Smooth muscle cell (in vitro differentiated cells): ENCODE measurements at regions not wholly inside any gene's neighbourhood (a gene's known extent, or its start where the extent isn't known, plus 50 kb on each side); places are given as distances from the start of the nearest gene placed in this dataset.

ENCODE experiments used
- DNase-seq: peaks from one replicate; lab custom pipeline; 2025; ENCODE audit not compliant: unreplicated experiment; lab: John Stamatoyannopoulos, UW
- H2AFZ ChIP-seq: fragments of 200-600 bp; sonication (generic); 2 replicates; pipeline ENCODE4 v1.6.0; 2016; ENCODE audit warnings: antibody characterized with exemption, low read depth, mild to moderate bottlenecking
- H3F3A ChIP-seq: fragments of 200-600 bp; sonication (generic); 2 replicates; pipeline ENCODE4 v1.6.0; 2017; ENCODE audit warnings: antibody characterized with exemption, low read depth
- H3K27ac ChIP-seq: fragments of 200-600 bp; sonication (generic); 2 replicates; pipeline ENCODE4 v1.5.1; 2016; ENCODE audit warnings: low read depth, mild to moderate bottlenecking
- H3K27me3 ChIP-seq: fragments of 200-600 bp; sonication (generic); 2 replicates; pipeline ENCODE4 v1.6.1; 2016; ENCODE audit warnings: low read depth, mild to moderate bottlenecking
- H3K36me3 ChIP-seq: fragments of 200-600 bp; sonication (generic); 2 replicates; pipeline ENCODE4 v1.5.1; 2016; ENCODE audit warnings: low read depth
- H3K4me1 ChIP-seq: fragments of 200-600 bp; sonication (generic); 2 replicates; pipeline ENCODE4 v1.5.1; 2016; ENCODE audit warnings: low read depth
- H3K4me2 ChIP-seq: fragments of 200-600 bp; sonication (generic); 2 replicates; pipeline ENCODE4 v1.6.0; 2016; ENCODE audit warnings: mild to moderate bottlenecking
- H3K4me3 ChIP-seq: fragments of 200-600 bp; sonication (generic); 2 replicates; pipeline ENCODE4 v1.5.1; 2016; ENCODE audit warnings: mild to moderate bottlenecking
- H3K79me2 ChIP-seq: fragments of 200-600 bp; sonication (generic); 2 replicates; pipeline ENCODE4 v1.6.0; 2016; ENCODE audit warnings: low read depth, mild to moderate bottlenecking
- H3K9ac ChIP-seq: fragments of 200-600 bp; sonication (generic); 2 replicates; pipeline ENCODE4 v1.6.0; 2016; ENCODE audit warnings: low read depth
- H3K9me3 ChIP-seq: fragments of 200-600 bp; sonication (generic); replicated peaks from 2 replicates; pipeline ENCODE4 v1.5.1; 2016; ENCODE audit warnings: low read depth
- H4K20me1 ChIP-seq: fragments of 200-600 bp; sonication (generic); 2 replicates; pipeline ENCODE4 v1.6.0; 2016; ENCODE audit warnings: low read depth
- CTCF ChIP-seq: fragments of 200-600 bp; sonication (generic); IDR thresholded peaks from 2 replicates; pipeline ENCODE4 v1.5.1; 2017; ENCODE audit warnings: borderline replicate concordance, mild to moderate bottlenecking, antibody characterized with exemption; ENCODE audit not compliant: insufficient read depth, poor library complexity, severe bottlenecking
- WGBS: methylation state at CpG from one replicate; pipeline ENCODE4 v1.1.7; 2016; ENCODE audit warnings: low lambda C conversion rate; 5-methylcytosine and 5-hydroxymethylcytosine counted together

DNA sequence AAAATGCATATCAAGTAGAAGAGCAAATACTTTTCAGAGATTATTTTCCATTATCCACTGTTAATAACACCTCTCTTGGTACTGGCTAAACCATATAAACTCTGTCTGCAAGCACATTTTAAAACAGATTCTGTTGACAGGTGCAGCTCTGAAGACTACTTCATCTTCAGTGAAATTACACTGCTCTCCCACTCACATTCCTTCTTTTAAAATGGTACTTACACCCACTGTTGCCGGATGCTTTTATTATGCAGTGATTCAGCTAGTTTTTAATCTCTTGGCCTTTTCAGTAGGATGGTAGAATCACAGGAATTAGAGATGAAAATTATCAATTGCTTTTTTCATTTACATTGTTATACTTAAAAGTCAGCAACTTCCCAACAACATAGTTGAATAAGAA lies 381.6 kb downstream of the GASK1B start:
- Histone ChIP-seq H4K20me1 (no peaks in the 10 kb centered on the region), H3K4me1 (no peaks in the 10 kb centered on the region), H3K9me3 (no peaks in the 10 kb centered on the region), H3K9ac (no peak overlapping the region), H3K4me3 (no peak overlapping the region), H2AFZ (no peak overlapping the region), H3K27ac (no peak overlapping the region), H3K36me3 (no peaks in the 10 kb centered on the region), H3F3A (no peaks in the 10 kb centered on the region), H3K27me3 (no peaks in the 10 kb centered on the region), H3K4me2 (no peak overlapping the region), H3K79me2 (no peaks in the 10 kb centered on the region)
- no peak for TF ChIP-seq CTCF
- DNase-seq = no peak
- 42% methylated on average over 1 of the region's 1 CpG for WGBS

DNA sequence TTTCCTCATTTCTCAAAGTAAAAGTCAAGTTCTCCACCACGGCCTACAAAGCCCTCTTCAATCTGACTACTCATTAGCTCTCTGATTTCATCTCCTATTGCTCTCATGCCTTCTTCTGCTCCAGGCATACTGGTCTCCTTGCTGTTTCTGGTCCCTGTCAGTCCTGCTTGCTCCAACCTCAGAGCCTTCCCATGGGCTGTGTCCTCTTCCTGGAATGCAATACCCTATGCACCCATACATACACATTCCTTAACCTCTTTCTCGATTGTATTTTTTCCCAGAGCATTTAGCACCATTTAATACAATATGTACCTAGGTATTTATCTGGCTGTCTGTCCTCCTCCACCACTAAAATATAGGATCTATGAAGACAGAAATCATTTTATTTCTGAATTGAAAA lies 385.2 kb downstream of the GASK1B start:
- H4K20me1 ChIP-seq = no peaks in the 10 kb centered on the region
- no peaks in the 10 kb centered on the region for H3K79me2 ChIP-seq
- no peak overlapping the region for H3K27ac ChIP-seq
- no peaks in the 10 kb centered on the region for H3K9me3 ChIP-seq
- TF ChIP-seq CTCF = no peak
- H3K36me3 ChIP-seq = no peaks in the 10 kb centered on the region
- no peaks in the 10 kb centered on the region for H3F3A ChIP-seq
- no peak for DNase-seq
- no peaks in the 10 kb centered on the region for H3K27me3 ChIP-seq
- no peak overlapping the region for H3K4me2 ChIP-seq
- H3K9ac ChIP-seq = no peak overlapping the region
- H3K4me3 ChIP-seq = no peak overlapping the region
- no peaks in the 10 kb centered on the region for H3K4me1 ChIP-seq
- no peak overlapping the region for H2AFZ ChIP-seq
- WGBS = 86% methylated on average over 2 of the region's 2 CpGs

DNA sequence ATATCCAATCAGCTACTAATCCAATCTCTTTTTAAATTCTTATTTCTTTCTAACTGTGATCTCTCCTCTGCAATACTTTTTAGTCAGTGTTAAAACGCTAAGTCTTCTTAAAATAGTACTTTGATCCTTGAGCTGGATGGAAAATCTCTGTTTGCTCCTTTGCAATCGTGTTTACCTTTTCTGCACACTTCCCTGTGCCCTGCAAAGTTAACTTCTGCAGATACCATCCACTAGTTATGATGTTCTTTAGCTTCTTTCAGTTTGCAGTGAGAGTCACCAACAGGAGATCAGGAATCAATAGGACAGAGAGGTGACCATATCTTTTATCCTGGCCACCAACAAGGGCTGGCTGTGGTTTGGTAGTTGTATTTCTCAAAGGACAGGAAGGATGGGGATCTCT lies 391.5 kb downstream of the GASK1B start:
- Histone ChIP-seq H3K27ac (no peak overlapping the region), H3K79me2 (no peaks in the 10 kb centered on the region), H3K27me3 (no peaks in the 10 kb centered on the region), H3F3A (no peaks in the 10 kb centered on the region), H3K9ac (no peak overlapping the region), H3K4me1 (no peaks in the 10 kb centered on the region), H3K9me3 (no peaks in the 10 kb centered on the region), H2AFZ (no peak overlapping the region), H3K4me3 (no peak overlapping the region), H3K4me2 (no peak overlapping the region), H4K20me1 (no peaks in the 10 kb centered on the region), H3K36me3 (no peaks in the 10 kb centered on the region)
- TF ChIP-seq CTCF = no peak
- DNase-seq = no peak
- 88% methylated on average over 2 of the region's 2 CpGs for WGBS

DNA sequence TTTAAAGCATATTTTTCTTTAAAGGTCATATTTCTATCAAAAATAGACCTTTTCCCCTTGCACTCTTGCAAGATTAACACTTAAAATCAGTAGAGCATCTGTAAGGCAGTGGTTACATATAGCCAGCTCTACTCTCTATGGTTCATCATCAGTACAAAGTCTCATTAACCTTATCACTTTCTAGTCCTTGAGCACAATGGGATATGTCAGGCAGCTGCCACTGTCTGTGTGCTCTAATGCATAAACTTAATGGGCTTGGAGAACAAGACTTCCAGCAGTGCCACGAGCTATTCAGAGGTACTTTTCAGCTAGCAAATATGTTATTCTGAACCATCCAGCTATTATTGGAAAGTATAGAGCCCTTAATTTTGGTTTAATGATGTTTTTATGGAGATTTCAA lies 393.7 kb downstream of the GASK1B start:
- no peaks in the 10 kb centered on the region for H3K36me3 ChIP-seq
- DNase-seq = no peak
- H3K4me3 ChIP-seq = no peak overlapping the region
- H3K9ac ChIP-seq = no peak overlapping the region
- H2AFZ ChIP-seq = no peak overlapping the region
- H4K20me1 ChIP-seq = no peaks in the 10 kb centered on the region
- H3K4me1 ChIP-seq = no peaks in the 10 kb centered on the region
- no peak for TF ChIP-seq CTCF
- 68% methylated on average over 1 of the region's 1 CpG for WGBS
- no peaks in the 10 kb centered on the region for H3K9me3 ChIP-seq
- H3K79me2 ChIP-seq = no peaks in the 10 kb centered on the region
- H3K27ac ChIP-seq = no peak overlapping the region
- no peak overlapping the region for H3K4me2 ChIP-seq
- H3K27me3 ChIP-seq = no peaks in the 10 kb centered on the region
- no peaks in the 10 kb centered on the region for H3F3A ChIP-seq
